ENCODE measurements at regions not wholly inside any gene's neighbourhood (a gene's known extent, or its start where the extent isn't known, plus 50 kb on each side); places are given as distances from the start of the nearest gene placed in this dataset.
"Not testable (repeated sequence)": the region's sequence is repeated elsewhere in the genome, so short reads cannot be mapped to it uniquely, and the experiment has no call there.

DNA sequence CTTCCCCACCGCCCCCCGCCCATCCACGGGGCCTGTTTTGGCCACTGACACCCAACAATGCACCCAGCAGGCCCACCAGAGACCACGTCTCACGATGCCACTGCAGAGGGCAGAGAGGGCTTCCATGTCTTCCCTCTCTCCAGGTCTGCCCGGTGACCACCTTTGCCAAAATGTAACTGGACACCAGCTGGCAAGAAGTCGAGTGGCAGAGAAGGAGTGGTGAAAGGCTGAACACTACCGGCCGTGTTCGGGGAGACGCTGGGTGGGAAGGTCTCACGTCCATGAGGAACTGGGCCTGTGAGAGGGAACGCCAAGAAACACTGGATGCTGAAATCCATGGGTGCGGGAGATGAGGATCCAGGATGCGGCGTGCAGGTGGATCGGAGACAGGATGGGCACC lies 308.2 kb downstream of the ADGRD1 start:
- TF ChIP-seq, protein P1, sequence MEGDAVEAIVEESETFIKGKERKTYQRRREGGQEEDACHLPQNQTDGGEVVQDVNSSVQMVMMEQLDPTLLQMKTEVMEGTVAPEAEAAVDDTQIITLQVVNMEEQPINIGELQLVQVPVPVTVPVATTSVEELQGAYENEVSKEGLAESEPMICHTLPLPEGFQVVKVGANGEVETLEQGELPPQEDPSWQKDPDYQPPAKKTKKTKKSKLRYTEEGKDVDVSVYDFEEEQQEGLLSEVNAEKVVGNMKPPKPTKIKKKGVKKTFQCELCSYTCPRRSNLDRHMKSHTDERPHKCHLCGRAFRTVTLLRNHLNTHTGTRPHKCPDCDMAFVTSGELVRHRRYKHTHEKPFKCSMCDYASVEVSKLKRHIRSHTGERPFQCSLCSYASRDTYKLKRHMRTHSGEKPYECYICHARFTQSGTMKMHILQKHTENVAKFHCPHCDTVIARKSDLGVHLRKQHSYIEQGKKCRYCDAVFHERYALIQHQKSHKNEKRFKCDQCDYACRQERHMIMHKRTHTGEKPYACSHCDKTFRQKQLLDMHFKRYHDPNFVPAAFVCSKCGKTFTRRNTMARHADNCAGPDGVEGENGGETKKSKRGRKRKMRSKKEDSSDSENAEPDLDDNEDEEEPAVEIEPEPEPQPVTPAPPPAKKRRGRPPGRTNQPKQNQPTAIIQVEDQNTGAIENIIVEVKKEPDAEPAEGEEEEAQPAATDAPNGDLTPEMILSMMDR (IDR thresholded peaks at IDR 0.05), result no peak
- no peaks in the 10 kb centered on the region for H3K9me3 ChIP-seq
- no peaks in the 10 kb centered on the region for H3K27me3 ChIP-seq
- DNase-seq, result no peak
- no peaks in the 10 kb centered on the region for H3K4me1 ChIP-seq
- intact Hi-C loops (cut with DNase I), result no loop called here
- H3K4me3 ChIP-seq, result no peak overlapping the region
- H3K36me3 ChIP-seq, result no peaks in the 10 kb centered on the region
- no peak for ATAC-seq
- H3K27ac ChIP-seq, result no peak overlapping the region

DNA sequence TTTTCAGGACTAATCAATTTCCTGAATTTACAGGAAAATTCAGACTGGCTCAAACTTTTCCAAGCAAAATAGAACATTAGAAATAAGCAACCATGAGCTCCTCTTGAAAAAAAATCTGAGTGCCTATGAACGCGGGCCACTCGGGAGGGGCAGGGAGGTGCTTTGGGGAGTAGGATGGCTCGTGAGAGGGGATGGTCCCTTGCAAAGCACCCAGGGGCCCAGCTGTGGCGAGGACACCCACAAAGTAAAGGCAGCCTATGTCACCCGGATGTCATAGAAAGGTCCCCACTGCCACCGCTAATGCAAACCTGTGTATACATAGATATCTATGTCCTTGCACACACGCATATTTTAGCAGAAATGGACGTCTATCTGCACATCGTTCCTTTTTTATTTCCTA lies 309.9 kb downstream of the ADGRD1 start:
- no peak overlapping the region for H3K4me3 ChIP-seq
- H3K4me1 ChIP-seq, result no peaks in the 10 kb centered on the region
- DNase-seq (no peak), ATAC-seq (no peak)
- H3K27ac ChIP-seq, result no peak overlapping the region
- intact Hi-C loops (cut with DNase I), result no loop called here
- no peaks in the 10 kb centered on the region for H3K27me3 ChIP-seq
- TF ChIP-seq, protein P1 (IDR thresholded peaks at IDR 0.05), result no peak
- no peaks in the 10 kb centered on the region for H3K9me3 ChIP-seq
- no peaks in the 10 kb centered on the region for H3K36me3 ChIP-seq

DNA sequence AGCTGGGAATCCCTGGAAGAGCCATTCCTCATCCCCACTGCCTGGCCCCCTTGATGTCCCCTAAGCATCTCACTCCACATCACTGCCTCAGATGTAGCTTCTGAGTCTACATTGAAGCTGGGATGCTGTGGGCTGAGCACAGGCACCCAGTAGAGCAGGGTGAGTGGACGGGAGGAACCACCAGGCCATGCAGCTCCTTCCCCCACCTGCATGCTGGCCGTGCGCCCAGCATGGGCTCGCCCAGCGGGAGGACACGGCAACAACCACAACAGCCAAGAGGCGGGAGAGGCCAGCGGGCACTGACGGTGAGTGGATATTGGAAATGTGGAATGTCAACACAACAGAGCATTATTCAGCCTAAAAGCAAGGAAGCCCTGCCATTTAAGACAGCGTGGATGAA lies 310.9 kb downstream of the ADGRD1 start:
- TF ChIP-seq, protein P1 (IDR thresholded peaks at IDR 0.05), result no peak
- H3K27me3 ChIP-seq, result no peaks in the 10 kb centered on the region
- no peaks in the 10 kb centered on the region for H3K9me3 ChIP-seq
- no peak overlapping the region for H3K27ac ChIP-seq
- peak; percentile 9 to 83 (median 37) for DNase-seq
- intact Hi-C loops (cut with DNase I), result no loop called here
- no peaks in the 10 kb centered on the region for H3K36me3 ChIP-seq
- ATAC-seq, result peak; percentile 82
- no peaks in the 10 kb centered on the region for H3K4me1 ChIP-seq
- H3K4me3 ChIP-seq, result no peak overlapping the region

DNA sequence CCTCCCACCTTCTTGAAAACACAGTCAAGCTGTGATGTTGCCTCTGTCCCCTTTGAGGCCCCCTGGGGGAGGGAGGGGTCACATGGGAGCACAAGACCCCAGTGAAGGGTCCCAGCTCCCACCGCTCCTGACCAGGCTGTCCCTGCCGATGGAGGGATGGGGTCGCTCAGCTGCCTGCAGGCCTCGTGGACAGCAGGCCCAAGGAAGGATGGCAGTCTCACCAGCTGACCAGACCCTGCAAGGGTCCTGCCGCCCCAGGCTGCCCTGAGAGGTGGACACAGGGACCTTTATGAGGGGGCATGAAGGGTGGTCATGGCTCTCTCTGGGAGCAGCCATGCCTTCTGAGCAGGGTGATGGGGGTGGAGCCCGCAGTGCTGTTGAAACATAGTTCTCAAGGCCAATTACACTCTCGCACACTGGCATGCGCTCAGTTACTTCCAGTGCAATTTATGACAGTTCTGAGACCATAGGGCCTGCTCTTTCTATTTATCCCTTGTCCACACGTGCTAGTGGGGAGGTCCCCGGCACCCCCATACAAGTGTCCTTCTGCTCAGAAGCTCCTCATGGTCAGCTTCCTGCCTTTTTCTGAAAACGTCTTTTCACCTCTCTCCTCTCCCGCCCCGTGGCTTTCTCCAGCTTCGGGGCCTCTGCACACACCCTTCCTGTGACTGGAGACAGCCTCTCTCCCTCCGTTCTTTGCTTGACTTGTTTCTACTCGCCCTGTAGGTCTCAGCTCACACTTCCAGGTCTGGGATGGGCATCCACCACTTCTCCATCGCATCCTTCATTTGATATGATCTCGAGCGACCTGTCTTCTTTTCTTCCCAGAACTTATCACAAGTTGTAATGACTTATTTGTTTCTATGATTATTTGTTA lies 313.1 kb downstream of the ADGRD1 start:
- Histone ChIP-seq H3K4me3 (no peak overlapping the region), H3K9me3 (no peaks in the 10 kb centered on the region), H3K36me3 (no peaks in the 10 kb centered on the region), H3K27me3 (no peaks in the 10 kb centered on the region), H3K27ac (no peak overlapping the region), H3K4me1 (no peaks in the 10 kb centered on the region)
- intact Hi-C loops (cut with DNase I), result no loop called here
- TF ChIP-seq, protein P1 (IDR thresholded peaks at IDR 0.05), result no peak
- ATAC-seq (no peak), DNase-seq (no peak)

DNA sequence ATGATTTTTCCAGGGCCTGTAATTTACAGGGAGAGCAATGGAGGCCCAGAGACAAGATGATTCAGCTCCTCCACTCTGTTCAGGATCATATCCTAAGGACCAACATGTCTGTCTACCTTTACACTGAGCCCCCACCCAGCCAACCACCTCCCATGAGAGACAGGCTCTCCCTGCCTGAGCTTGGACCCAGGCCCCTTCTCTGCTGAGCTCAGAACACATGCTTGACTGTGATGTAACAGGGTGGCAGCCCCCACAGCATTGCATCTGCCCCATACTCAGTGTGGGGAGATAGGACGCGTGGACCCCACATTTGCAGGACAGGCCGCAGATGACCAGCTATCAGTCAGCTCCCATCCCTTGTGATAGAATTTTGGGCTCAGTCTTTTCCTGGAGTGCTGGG lies 313.9 kb downstream of the ADGRD1 start:
- Histone ChIP-seq H3K4me3 (no peak overlapping the region), H3K9me3 (no peaks in the 10 kb centered on the region), H3K36me3 (no peaks in the 10 kb centered on the region), H3K27ac (no peak overlapping the region), H3K27me3 (no peaks in the 10 kb centered on the region), H3K4me1 (no peaks in the 10 kb centered on the region)
- DNase-seq, result no peak
- no peak for ATAC-seq
- intact Hi-C loops (cut with DNase I), result no loop called here
- TF ChIP-seq, protein P1 (IDR thresholded peaks at IDR 0.05), result no peak

DNA sequence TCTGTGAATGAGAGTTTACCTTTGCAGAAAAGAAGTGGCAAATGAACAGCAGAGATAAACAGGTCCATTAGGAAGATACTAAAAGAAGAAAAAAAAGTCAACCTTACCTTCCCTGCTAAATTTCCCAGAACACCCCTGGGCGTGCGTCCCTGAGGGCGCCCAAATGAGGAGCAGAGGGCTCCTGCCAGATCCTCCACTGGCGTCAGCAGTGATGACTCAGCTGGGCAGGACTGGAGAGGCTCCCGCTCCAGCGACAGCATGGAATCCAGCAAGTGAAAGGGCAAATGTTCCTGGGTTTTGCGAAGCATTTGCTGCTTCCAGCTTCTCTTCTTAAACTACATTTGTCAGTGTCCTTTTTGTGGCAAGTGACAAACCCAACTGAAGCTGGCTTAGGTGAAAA lies 314.4 kb downstream of the ADGRD1 start:
- ATAC-seq (peak; percentile 91), DNase-seq (peak in 1 of 4 donors; percentile 57)
- H3K9me3 ChIP-seq; intact Hi-C loops (cut with DNase I); H3K4me1 ChIP-seq; H3K27me3 ChIP-seq; H3K36me3 ChIP-seq; H3K27ac ChIP-seq; H3K4me3 ChIP-seq: not testable (repeated sequence)

DNA sequence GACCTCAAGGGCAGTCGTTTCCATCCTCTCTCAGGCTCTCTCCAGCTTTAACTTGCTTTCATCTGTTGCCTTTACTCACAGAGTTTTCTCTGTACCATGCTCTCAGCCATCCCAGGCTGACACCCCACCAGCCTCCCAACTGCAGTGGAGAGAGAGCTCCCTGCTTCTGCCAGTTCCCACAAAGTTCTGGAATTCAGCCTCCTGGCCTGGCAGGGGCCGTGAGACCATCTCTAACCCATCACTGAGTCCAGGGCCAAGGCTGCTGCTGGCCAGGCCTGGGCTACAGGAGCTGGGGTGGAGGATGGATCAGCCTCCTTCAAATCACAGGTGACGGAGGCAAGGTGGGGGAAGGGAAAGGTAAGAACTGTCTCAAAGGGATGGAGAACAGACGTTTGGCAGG lies 314.9 kb downstream of the ADGRD1 start:
- H3K9me3 ChIP-seq; H3K4me3 ChIP-seq; H3K36me3 ChIP-seq; DNase-seq; intact Hi-C loops (cut with DNase I); H3K27ac ChIP-seq; H3K27me3 ChIP-seq; H3K4me1 ChIP-seq: not testable (repeated sequence)
- peak; percentile 13 for ATAC-seq

Measured in left lung (tissue), 4 donors.